ENCODE measurements at regions not wholly inside any gene's neighbourhood (a gene's known extent, or its start where the extent isn't known, plus 50 kb on each side); places are given as distances from the start of the nearest gene placed in this dataset.
A peak's percentile ranks its signal among the peaks of the same experiment; 100 is the strongest.

DNA sequence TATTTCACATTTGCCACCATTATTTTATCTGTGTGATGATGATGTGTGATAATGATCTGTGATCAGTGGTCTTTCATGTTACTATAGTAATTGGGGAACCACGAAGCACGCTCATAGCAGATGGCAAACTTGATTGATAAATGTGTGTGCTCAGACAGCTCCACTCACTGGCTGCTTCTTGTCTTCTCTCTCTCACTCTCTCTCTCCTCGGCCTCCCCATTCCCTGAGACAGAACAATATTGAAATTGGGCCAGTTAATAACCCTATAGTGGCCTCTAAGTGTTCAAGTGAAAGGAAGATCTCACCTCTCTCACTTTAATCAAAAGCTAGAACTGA, 60.7 kb upstream of the RAPGEF4 start (continued):
- TF ChIP-seq, protein P1, sequence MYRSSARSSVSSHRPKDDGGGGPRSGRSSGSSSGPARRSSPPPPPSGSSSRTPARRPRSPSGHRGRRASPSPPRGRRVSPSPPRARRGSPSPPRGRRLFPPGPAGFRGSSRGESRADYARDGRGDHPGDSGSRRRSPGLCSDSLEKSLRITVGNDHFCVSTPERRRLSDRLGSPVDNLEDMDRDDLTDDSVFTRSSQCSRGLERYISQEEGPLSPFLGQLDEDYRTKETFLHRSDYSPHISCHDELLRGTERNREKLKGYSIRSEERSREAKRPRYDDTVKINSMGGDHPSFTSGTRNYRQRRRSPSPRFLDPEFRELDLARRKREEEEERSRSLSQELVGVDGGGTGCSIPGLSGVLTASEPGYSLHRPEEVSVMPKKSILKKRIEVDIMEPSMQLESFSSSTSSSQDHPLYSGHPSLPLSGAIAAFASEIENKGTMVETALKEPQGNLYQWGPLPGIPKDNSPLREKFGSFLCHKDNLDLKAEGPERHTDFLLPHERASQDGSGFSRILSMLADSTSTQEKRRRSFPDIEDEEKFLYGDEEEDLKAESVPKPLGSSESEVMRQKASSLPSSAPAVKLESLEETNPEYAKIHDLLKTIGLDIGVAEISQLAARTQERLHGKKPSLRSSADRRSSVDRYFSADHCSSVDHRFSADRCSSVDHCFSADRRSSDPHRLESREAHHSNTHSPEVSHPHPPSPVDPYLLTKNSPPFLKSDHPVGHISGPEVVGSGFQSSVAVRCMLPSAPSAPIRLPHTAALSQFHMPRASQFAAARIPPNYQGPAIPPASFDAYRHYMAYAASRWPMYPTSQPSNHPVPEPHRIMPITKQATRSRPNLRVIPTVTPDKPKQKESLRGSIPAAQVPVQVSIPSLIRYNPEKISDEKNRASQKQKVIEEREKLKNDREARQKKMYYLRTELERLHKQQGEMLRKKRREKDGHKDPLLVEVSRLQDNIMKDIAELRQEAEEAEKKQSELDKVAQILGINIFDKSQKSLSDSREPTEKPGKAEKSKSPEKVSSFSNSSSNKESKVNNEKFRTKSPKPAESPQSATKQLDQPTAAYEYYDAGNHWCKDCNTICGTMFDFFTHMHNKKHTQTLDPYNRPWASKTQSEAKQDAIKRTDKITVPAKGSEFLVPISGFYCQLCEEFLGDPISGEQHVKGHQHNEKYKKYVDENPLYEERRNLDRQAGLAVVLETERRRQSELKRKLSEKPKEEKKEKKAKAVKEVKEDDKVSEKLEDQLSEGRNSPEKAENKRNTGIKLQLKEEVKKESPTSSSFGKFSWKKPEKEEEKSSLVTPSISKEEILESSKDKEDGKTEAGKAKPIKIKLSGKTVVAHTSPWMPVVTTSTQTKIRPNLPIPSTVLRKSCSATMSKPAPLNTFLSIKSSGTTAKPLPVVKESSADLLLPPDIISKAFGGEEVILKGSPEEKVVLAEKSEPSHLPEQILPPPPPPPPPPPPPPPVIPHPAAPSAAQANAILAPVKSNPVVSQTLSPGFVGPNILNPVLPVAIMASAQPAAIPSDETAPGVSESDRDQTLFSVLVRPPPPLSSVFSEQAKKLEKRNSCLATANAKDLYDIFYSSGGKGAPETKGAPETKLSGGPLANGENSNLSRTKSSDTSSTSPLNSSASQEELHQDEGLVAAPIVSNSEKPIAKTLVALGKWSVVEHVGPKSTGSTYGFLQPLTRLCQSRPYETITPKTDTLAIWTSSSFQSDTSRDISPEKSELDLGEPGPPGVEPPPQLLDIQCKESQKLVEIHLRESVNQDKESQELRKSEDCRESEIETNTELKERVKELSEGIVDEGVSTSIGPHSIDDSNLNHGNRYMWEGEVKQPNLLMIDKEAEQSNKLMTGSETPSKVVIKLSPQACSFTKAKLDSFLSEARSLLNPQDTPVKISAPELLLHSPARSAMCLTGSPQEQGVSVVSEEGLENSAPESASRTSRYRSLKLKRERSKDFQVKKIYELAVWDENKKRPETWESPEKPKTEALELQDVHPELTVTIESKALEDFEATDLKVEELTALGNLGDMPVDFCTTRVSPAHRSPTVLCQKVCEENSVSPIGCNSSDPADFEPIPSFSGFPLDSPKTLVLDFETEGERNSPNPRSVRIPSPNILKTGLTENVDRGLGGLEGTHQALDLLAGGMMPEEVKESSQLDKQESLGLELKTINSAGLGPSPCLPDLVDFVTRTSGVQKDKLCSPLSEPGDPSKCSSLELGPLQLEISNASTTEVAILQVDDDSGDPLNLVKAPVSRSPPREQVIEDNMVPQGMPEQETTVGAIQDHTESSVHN (IDR thresholded peaks at IDR 0.05; ENCODE audit: borderline replicate concordance in 1 of 2, low read depth in 1 of 2): no peak
- TF ChIP-seq, protein P2, sequence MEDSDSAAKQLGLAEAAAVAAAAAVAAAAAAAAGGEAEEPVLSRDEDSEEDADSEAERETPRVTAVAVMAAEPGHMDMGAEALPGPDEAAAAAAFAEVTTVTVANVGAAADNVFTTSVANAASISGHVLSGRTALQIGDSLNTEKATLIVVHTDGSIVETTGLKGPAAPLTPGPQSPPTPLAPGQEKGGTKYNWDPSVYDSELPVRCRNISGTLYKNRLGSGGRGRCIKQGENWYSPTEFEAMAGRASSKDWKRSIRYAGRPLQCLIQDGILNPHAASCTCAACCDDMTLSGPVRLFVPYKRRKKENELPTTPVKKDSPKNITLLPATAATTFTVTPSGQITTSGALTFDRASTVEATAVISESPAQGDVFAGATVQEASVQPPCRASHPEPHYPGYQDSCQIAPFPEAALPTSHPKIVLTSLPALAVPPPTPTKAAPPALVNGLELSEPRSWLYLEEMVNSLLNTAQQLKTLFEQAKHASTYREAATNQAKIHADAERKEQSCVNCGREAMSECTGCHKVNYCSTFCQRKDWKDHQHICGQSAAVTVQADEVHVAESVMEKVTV (CRISPR knock-in tag; IDR thresholded peaks at IDR 0.05): no peak
- TF ChIP-seq ZFP1 (CRISPR knock-in tag; IDR thresholded peaks at IDR 0.05) (no peak), SIRT6 (IDR thresholded peaks at IDR 0.05; ENCODE audit: low read depth, low read length) (no peak), L3MBTL2 (IDR thresholded peaks at IDR 0.05) (peak; percentile 53; the same call in 1 of the 2 replicates), ESRRB (CRISPR knock-in tag; IDR thresholded peaks at IDR 0.05; ENCODE audit: borderline replicate concordance) (no peak), SRSF3 (IDR thresholded peaks at IDR 0.05; ENCODE audit: insufficient read depth, low read length) (no peak)
- TF ChIP-seq, protein P3, sequence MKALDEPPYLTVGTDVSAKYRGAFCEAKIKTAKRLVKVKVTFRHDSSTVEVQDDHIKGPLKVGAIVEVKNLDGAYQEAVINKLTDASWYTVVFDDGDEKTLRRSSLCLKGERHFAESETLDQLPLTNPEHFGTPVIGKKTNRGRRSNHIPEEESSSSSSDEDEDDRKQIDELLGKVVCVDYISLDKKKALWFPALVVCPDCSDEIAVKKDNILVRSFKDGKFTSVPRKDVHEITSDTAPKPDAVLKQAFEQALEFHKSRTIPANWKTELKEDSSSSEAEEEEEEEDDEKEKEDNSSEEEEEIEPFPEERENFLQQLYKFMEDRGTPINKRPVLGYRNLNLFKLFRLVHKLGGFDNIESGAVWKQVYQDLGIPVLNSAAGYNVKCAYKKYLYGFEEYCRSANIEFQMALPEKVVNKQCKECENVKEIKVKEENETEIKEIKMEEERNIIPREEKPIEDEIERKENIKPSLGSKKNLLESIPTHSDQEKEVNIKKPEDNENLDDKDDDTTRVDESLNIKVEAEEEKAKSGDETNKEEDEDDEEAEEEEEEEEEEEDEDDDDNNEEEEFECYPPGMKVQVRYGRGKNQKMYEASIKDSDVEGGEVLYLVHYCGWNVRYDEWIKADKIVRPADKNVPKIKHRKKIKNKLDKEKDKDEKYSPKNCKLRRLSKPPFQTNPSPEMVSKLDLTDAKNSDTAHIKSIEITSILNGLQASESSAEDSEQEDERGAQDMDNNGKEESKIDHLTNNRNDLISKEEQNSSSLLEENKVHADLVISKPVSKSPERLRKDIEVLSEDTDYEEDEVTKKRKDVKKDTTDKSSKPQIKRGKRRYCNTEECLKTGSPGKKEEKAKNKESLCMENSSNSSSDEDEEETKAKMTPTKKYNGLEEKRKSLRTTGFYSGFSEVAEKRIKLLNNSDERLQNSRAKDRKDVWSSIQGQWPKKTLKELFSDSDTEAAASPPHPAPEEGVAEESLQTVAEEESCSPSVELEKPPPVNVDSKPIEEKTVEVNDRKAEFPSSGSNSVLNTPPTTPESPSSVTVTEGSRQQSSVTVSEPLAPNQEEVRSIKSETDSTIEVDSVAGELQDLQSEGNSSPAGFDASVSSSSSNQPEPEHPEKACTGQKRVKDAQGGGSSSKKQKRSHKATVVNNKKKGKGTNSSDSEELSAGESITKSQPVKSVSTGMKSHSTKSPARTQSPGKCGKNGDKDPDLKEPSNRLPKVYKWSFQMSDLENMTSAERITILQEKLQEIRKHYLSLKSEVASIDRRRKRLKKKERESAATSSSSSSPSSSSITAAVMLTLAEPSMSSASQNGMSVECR (CRISPR knock-in tag; IDR thresholded peaks at IDR 0.05): no peak
